GM18498 (cell line): ENCODE measurements at regions not wholly inside any gene's neighbourhood (a gene's known extent, or its start where the extent isn't known, plus 50 kb on each side); places are given as distances from the start of the nearest gene placed in this dataset.
"Not testable (repeated sequence)": the region's sequence is repeated elsewhere in the genome, so short reads cannot be mapped to it uniquely, and the experiment has no call there.

Experiments
- ATAC-seq: cut with Tn5 transposase; IDR thresholded peaks from one replicate; pipeline ENCODE4 v1.9.1; 2021; ENCODE audit warnings: mild to moderate bottlenecking, moderate library complexity; ENCODE audit not compliant: unreplicated experiment

DNA sequence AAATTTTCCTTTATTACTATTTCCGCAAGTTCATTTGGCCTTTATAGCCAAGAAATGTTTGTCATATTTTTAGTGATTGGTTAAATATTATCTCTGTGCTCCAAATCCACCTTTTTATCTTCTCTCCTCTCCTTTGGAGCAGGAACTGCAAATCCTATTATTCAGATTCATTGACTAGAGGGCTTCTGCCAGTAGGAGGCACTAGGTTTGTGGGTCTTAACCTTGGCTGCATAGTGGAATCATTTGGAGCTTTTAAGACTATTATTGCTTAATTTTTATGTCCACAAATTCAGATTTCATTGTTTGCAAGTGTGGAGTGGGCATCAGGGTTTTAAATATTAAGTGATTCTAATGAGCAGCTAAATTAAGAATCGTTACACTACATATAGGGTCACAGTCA lies 75.3 kb upstream of the SYT10 start:
- no peak for ATAC-seq

DNA sequence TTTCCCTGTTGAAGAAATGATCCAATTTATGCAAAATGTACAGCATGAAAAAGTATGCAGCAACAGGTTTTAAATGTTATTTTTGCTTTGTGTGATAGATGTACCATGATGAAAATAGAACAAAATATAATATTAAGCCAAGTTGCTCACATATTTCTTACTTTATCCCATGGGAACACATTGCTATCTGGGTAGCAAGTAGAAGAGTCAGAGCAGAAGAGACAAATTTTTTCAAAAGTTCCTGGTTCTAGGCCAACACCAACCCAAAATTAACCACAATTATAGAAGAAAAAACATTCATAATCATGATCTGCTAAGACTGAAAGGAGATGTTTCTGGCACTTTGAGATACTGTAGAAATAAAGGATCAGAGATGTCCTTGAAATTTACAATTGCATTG lies 79.9 kb upstream of the SYT10 start:
- no peak for ATAC-seq

DNA sequence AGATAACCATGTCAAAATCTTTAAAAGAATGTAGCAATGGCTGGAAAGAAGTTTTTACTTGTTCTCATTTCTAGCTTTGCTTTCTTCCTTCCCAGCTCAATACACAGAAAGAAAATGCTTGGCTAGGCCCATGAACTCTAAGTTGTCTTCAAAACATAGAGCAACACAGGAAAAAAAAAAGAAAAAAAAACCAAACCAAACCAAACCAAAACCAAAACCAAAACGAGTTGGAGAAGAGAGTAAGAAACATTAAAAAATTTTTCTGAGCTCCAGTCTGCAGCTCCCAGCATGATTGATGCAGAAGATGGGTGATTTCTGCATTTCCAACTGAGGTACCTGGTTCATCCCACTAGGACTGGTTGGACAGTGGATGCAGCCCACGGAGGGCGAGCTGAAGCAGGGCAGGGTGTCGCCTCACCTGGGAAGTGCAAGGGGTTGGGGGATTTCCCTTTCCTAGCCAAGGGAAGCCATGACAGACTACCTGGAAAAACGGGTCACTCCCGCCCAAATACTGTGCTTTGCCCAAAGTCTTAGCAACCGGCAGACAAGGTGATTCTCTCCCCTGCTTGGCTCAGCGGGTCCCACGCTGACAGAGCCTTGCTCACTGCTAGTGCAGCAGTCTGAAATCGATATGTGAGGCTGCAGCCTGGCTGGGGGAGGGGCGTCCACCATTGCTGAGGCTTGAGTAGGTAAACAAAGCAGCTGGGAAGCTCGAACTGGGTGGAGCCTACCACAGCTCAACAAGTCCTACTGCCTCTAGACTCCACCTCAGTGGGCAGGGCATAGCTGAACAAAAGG lies 81.1 kb upstream of the SYT10 start:
- not testable (repeated sequence) for ATAC-seq

DNA sequence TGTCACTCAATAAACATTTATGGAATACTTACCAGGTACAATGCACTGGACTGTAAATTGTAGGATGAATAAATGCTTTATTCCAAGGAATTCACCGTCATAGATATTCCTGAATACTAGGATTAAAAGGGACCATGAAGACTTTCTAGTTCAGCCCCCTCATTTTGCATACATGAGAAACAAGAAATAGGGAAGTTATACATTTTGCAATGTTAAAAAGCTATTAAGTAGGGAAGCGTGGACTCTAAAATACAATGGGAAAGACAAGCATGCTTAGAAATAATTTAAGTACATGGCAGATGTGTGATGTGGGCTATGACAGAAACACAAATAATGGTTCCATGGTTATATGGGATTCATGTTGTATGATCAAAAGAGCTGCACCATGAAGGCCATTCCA lies 89.4 kb upstream of the SYT10 start:
- no peak for ATAC-seq

DNA sequence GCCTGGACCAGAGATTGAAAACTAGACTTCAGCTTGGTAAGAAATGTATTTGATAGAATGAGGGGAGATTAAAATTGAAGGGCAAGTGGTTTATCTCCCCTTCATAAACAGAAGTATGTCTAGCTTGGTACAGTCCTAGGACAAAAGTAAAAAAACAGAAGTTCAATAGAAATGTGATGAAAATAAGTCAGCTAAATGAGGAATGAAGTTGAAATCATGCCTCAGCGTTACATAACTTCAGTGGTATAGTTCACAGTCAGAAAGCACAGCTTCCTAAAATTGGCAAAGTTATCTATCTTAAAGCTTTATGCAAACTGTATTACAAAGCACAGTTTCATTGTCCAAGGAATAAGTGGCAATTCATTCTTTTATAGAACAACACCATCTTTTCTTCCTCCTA lies 90.2 kb upstream of the SYT10 start:
- no peak for ATAC-seq

DNA sequence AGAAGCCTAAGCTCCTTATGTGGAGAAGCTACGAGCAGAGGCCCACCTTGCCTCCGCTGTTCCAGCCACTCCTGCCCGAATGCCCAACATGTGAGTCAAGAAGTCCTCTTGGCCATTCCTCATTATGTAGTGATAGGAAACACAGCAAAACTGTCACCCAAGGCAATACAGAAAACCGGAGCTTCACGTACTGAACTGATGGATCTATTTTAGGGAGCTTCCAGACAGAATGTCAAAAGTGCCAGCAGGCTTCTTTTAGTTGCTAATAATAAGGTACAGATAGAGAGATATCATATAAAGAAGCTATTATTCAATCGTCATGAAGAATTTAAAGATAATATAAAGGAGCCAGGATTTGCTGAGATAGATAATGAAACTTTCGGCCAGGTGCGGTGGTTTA lies 91.6 kb upstream of the SYT10 start:
- no peak for ATAC-seq

DNA sequence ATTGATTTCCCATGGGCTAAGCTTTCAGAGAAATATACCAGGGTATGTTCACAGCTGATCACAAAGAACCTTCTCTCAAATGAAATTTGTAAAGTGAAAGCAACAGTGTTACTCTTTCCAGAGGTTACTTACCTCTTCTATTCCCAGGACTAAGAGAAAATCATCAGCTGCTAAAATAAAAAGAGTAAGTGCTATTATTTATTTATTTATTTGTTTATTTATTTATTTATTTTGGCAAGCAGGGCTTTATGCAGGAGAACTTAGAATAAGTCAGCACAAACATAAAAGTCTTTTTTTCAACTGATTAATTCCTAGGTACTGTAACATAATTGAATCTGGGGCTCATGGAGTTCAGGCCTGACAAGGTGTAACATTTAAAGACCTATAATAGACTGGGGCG lies 93.9 kb upstream of the SYT10 start:
- no peak for ATAC-seq

DNA sequence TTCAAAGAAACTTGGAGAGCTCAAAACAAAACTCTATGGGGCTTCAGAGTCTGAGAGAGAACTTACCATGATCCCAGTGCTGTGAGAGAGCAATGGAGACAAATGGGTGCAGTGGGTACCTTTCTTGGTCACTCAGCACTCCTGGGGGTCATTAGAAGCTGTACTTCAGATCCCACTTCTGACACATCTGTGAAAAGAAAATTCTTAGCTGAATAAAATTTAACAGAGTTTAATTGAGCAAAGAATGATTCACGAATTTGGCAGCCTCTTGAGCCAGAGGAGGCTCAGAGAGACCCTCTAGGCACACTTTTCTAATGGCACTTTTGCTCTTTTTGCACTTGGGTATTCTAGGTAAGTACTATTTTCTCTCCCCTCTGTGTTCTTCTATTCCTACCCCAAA lies 96.8 kb upstream of the SYT10 start:
- ATAC-seq, result no peak

DNA sequence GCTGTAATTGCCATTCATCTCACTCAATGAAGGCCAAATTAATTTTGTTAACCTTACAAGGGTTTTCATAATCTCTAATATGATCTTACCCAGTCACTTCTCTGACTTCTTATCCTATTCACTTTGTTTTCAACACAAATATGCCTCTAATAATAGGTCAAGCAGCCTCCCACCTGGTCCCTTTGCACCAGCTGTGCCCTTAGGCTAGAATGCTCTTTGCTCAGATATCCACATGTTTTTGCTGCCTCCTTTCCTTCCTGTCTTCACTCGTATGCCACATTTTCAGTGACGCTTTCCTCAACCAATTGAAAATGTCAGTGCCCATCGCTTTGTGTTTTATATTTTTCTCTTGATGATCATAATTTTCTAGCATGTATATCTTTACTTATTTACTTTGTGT lies 106.4 kb upstream of the SYT10 start:
- no peak for ATAC-seq

DNA sequence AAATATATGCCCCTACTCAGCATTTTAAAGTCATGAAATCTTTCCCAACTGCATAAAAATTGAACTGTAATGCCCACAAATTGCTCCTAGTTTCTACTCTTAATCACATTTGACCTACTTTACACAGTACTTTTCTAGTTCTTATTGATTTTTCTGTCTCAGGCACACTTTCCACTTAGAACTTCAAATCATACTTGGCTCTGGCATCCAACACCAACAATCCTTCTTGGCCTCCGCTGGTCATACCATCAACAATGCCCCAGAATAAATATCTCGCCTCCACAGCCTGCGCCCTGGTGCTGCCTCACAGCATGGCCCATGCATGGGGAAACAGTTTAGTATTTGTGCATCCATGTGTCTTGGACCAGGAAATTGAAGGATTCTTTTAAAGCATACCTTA lies 107.5 kb upstream of the SYT10 start:
- no peak for ATAC-seq

DNA sequence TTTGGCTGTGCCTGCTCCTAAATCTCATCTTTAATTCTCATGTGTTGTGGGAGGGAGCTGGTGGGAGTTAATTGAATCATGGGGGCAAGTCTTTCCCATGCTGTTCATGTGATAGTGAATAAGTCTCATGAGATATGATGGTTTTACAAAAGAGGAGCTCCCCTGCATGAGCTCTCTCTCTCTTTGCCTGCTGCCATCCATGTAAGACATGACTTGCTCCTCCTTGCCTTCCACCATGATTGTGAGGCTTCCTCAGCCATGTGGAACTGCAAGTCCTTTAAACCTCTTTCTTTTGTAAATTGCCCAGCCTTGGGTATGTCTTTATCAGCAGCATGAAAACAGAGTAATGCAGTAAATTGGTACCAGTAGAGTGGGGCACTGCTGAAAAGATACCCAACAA lies 110.6 kb upstream of the SYT10 start:
- not testable (repeated sequence) for ATAC-seq

DNA sequence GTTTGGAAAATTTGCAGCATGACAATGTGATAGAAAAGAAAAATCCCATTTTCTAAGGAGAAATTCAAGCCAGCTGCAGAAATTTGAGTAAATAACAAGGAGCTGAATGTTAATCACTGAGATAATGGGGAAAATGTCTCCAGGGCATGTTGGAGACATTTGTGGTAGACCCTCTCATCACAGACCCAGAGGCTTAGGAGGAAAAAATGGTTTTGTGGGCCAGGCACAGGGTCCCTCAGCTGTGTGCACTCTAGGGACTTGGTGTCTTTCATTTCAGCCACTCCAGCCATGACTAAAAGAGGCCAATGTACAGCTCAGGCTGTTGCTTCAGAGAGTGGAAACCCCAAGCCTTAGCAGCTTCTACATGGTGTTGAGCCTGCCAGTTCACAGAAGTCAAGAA lies 111.4 kb upstream of the SYT10 start:
- ATAC-seq, result no peak

DNA sequence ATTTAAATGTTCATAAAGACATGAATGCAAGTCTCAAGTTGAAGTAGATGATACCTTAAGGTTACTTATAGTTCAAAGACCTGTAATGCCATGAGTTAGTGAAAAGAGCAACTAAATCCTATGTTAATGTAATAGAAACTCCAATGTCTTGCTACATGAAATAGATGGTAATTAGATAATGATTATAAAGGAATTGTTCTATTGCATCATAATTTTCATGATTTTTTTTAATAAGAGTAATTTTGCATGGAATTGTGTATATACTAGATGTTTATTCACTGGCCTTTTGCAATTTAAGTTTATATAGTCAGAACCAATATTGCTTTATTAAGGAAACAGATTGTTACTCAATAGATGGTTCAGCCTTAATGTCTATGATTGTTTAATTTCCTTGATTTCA lies 115.5 kb upstream of the SYT10 start:
- ATAC-seq, result no peak

DNA sequence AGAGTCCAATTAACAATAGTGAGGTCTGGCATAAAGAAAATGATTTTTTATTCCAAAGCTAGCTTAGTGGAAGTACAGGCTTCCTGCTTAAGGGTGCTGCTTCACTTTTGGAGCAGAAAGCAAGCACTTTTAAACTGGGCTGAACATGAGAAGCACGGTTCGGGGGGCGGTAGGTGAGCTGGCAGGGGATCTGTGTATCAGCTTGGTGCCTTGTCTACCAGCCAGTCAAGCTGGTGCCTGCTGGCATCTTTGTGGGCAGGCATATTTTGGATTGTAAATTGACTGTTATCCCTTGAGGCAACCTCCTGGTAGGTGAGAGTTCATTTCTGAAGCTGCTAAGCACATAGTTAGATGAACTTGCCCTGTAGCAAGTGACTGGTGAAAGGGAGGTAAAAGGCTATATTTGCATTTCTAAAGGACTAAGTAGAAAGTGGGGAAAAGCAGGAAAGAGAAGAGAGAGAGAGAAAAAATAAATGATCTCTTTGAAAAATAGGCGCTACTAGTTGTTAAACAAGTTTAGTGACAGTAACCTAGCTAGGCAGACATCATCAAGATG lies 121.1 kb upstream of the SYT10 start:
- no peak for ATAC-seq

DNA sequence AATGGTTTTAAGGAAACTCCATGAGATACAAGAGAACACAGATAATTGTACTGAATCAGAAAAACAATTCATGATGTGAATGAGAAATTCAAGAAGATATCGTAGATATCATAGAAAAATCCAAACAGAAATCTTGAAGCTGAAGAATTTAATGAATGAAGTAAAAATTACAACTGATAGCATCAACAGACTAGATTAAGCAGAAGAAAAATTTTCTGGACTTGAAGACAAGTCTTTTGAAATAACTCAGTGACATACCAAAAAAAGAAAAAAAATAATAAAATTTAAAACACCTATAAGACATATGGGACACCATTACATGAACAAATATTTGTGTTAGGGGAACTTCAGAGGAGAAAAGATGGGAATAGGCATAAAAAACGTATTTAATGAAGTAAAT lies 122.8 kb upstream of the SYT10 start:
- ATAC-seq, result no peak

DNA sequence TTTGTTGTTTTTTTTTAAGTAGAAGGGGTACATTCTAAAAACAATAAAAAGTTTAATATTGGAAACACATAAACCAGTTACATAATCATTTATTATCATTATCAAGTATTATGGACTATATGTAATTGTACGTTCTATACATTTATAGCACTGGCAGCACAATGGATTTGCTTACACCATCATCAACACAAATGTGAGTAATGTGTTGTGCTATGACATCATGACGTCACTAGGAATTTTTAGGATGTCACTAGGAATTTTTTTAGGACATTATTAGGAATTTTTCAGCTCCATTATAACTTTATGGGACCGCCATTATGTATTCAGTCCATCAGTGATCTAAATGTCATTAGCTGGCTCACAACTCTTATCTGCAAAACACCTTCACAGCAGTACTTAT lies 126.8 kb upstream of the SYT10 start:
- no peak for ATAC-seq

DNA sequence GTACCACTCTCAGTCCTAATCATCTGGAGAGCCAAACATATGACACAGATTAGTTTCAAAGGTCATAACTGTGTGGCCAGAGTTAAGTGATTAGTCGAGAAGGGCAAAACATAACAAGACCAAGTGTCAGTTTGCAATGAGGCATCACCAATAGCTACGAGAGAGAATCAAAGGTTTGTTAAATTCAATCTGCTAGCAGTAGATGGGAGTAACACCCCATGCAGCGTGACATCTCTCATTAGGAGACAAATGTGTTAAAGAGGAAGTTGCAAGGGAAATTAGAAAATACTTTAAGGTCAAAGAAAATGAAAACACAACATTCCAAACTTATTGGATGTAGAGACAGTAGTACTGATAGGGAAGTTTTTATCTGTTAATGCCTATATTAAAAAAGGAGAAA lies 135.7 kb upstream of the SYT10 start:
- ATAC-seq, result no peak

DNA sequence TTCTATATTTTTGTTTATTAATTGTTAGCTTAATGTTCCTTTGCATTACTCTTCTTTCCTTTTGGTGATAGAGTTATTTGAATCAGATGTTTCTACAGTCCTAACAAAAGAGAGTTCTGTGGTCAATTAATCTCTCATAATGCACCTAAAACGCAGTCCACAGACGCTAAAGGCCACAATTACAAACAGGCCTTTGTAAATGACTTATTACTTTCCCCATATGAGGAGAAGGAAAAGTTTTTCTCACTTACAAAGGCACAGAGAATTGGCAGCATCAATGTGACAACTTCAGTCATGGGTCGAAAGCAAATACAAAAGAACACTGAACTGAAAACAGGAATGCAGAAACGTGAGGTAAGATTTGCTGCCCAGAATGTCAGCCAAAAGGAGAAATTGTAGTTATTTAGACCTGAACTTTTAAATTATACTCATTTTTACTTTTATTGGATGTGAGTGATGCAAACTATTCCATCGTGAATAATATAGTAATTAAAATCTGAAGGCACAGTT lies 142.0 kb upstream of the SYT10 start:
- ATAC-seq, result no peak

DNA sequence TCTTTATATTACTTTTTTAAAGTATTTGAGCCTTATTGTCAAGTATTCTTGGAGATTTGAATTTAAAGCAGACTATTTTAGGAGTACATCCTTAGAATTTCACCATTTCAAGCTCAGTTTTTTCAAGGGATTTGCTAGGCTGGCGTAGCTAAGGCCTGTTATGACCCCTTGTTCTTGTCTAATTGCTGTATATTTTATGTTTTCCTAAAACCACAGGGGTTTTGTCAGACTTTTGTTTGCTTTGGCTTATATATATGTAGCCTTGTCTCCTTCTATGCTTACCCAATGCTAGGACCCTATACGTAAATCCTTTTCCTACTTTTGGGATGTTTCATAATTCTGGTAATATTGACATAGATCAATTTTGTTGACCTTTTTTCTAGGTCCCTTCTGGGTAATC lies 147.0 kb upstream of the SYT10 start:
- ATAC-seq, result no peak

DNA sequence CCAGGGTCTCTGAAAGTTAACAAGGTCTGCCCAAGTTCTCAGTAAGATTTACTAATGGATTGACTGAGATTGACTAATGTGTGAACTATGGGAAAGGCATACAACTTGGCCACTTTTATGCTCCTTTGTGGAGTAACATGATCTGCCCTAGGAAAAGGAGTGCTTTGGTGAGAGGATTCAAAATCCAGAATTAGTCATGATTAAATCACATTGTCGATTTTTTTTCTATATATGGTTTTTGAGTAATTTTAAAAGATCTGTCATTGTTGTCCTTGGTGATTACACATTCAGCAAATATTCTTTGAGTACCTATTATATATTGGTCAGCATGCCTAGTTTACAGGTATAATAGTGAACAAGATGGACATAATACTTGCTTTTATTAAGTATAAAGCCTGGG lies 147.7 kb upstream of the SYT10 start:
- ATAC-seq, result no peak

DNA sequence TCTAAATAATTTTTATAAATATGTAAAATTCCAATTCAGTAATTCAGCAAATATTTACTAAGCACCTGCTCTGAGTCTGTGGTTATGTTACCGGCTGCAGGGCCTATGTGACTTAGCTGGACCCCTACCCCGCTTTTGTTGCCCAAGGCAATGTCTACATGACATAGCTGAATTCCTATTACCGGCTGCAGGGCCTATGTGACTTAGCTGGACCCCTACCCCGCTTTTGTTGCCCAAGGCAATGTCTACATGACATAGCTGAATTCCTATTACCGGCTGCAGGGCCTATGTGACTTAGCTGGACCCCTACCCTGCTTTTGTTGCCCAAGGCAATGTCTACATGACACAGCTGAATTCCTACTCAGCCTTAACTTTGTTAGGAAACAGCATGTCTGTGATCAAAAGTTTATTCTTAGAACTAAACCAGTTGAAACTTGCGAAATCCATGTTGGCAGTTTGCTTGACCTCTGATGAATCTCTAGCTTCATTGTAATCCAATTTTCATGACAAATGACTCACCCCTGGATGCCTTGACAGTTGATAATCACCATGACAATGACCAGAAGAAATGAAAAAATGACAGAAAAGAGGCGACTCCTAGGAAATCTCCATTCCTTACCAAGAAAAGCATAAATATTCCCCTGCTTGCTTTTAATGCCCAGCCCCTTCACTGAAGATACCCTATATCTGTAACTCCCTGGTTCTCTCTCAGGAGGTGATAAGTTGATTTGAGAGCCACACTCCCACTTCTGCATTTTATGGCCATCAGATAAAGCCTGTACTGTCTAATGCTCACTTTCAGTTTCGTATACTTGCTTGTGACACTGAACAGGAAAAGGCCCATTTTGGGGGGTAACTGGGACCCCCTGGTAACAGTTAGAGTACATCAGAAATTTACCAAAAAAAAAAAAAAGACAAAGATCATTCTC lies 148.4 kb upstream of the SYT10 start:
- peak; percentile 98 for ATAC-seq
